MM.1S (cell line): ENCODE measurements at regions not wholly inside any gene's neighbourhood (a gene's known extent, or its start where the extent isn't known, plus 50 kb on each side); places are given as distances from the start of the nearest gene placed in this dataset.

Experiments used
- EZH2 ChIP-seq: fragments of 300-600 bp; sonication (generic); optimal IDR thresholded peaks from 2 replicates; pipeline ENCODE3; 2017; ENCODE audit warnings: low read depth, mild to moderate bottlenecking, antibody characterized with exemption, low read length, mixed read lengths
- EZH2phosphoT487 ChIP-seq: fragments of 300-600 bp; sonication (generic); IDR thresholded peaks from 2 replicates; pipeline ENCODE4 v1.6.1; 2018; ENCODE audit warnings: antibody characterized with exemption, low read length
- TF ChIP-seq, protein P1 (sequence below): fragments of 300-600 bp; sonication (generic); IDR thresholded peaks from 2 replicates; pipeline ENCODE4 v1.5.1; 2016; ENCODE audit warnings: antibody characterized with exemption, low read length, mixed read lengths

DNA sequence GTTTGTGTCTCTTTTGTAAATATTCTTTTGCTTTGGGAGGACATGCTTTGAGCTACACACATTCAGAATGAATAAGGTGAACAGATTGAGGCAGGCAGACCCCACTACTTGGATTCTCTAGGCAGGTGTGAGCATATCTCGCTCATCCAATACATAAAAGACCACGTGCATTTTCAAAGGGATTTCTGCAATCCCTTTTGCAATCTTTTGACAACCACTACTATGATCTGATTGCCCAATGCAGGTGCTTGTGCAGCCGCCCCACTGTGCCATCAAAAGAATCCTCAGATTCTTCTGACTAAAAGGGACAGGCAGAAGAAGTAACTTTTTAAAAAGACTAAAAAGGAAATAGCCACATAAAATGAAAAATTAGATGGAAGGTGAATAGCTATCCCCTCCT is 341.4 kb downstream of the BMP4 start:
- TF ChIP-seq, protein P1, sequence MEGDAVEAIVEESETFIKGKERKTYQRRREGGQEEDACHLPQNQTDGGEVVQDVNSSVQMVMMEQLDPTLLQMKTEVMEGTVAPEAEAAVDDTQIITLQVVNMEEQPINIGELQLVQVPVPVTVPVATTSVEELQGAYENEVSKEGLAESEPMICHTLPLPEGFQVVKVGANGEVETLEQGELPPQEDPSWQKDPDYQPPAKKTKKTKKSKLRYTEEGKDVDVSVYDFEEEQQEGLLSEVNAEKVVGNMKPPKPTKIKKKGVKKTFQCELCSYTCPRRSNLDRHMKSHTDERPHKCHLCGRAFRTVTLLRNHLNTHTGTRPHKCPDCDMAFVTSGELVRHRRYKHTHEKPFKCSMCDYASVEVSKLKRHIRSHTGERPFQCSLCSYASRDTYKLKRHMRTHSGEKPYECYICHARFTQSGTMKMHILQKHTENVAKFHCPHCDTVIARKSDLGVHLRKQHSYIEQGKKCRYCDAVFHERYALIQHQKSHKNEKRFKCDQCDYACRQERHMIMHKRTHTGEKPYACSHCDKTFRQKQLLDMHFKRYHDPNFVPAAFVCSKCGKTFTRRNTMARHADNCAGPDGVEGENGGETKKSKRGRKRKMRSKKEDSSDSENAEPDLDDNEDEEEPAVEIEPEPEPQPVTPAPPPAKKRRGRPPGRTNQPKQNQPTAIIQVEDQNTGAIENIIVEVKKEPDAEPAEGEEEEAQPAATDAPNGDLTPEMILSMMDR = no peak
- TF ChIP-seq EZH2 = no peak
- TF ChIP-seq EZH2phosphoT487 = no peak
